ENCODE measurements at regions not wholly inside any gene's neighbourhood (a gene's known extent, or its start where the extent isn't known, plus 50 kb on each side); places are given as distances from the start of the nearest gene placed in this dataset.

GRCh38 chr14:25848601-25849000, 749.2 kb downstream of the NOVA1 start:
- Histone ChIP-seq H3K27ac (no peak overlapping the region), H3K4me1 (no peaks in the 10 kb centered on the region), H3K4me3 (no peak overlapping the region), H3K36me3 (no peaks in the 10 kb centered on the region), H3K27me3 (no peaks in the 10 kb centered on the region), H3K9me3 (no peaks in the 10 kb centered on the region)
- no peak for ATAC-seq
- TF ChIP-seq CTCF (IDR thresholded peaks at IDR 0.05) (no peak), EP300 (IDR thresholded peaks at IDR 0.05) (no peak), POLR2AphosphoS5 (IDR thresholded peaks at IDR 0.05) (no peak), POLR2A (IDR thresholded peaks at IDR 0.05) (no peak)
- WGBS, 2 donors (ENCODE audit: low coverage in 1 of 2), result 57 to 90% methylated on average over 2 of the region's 2 CpGs

- H3K4me1 ChIP-seq, result no peaks in the 10 kb centered on the region
- ATAC-seq, result no peak
- H3K27ac ChIP-seq, result no peak overlapping the region
- TF ChIP-seq POLR2AphosphoS5 (IDR thresholded peaks at IDR 0.05) (no peak), POLR2A (IDR thresholded peaks at IDR 0.05) (no peak), CTCF (IDR thresholded peaks at IDR 0.05) (no peak), EP300 (IDR thresholded peaks at IDR 0.05) (no peak)
- no peaks in the 10 kb centered on the region for H3K36me3 ChIP-seq
- H3K9me3 ChIP-seq, result no peaks in the 10 kb centered on the region
- H3K4me3 ChIP-seq, result no peak overlapping the region
- WGBS, 2 donors (ENCODE audit: low coverage in 1 of 2), result 100% methylated on average over 1 of the region's 5 CpGs; no CpG with 5 or more reads in 1 of the 2 donors
- no peaks in the 10 kb centered on the region for H3K27me3 ChIP-seq
Measured at GRCh38 chr14:25846246-25846645, 751.6 kb downstream of the NOVA1 start.

GRCh38 chr14:25843481-25844470, 754.1 kb downstream of the NOVA1 start:
- H3K4me1 ChIP-seq, result no peaks in the 10 kb centered on the region
- H3K27me3 ChIP-seq, result no peaks in the 10 kb centered on the region
- no peak overlapping the region for H3K27ac ChIP-seq
- TF ChIP-seq EP300 (IDR thresholded peaks at IDR 0.05) (no peak), POLR2AphosphoS5 (IDR thresholded peaks at IDR 0.05) (no peak), CTCF (IDR thresholded peaks at IDR 0.05) (no peak), POLR2A (IDR thresholded peaks at IDR 0.05) (no peak)
- no peak overlapping the region for H3K4me3 ChIP-seq
- WGBS, 2 donors (ENCODE audit: low coverage in 1 of 2), result 70 to 72% methylated on average over 5 of the region's 5 CpGs
- H3K36me3 ChIP-seq, result no peaks in the 10 kb centered on the region
- ATAC-seq, result no peak
- no peaks in the 10 kb centered on the region for H3K9me3 ChIP-seq

- TF ChIP-seq POLR2AphosphoS5 (IDR thresholded peaks at IDR 0.05) (no peak), CTCF (IDR thresholded peaks at IDR 0.05) (no peak), POLR2A (IDR thresholded peaks at IDR 0.05) (no peak), EP300 (IDR thresholded peaks at IDR 0.05) (no peak)
- no peak for ATAC-seq
Measured at GRCh38 chr14:25841226-25841625, 756.6 kb downstream of the NOVA1 start.

GRCh38 chr14:25837551-25837965, 760.3 kb downstream of the NOVA1 start:
- H3K4me1 ChIP-seq, result no peaks in the 10 kb centered on the region
- 39 to 68% methylated on average over 3 of the region's 3 CpGs for whole genome bisulfite sequencing, 2 donors (ENCODE audit: low coverage in 1 of 2)
- no peak for TF ChIP-seq POLR2AphosphoS5 (IDR thresholded peaks at IDR 0.05)
- no peak for TF ChIP-seq POLR2A (IDR thresholded peaks at IDR 0.05)
- TF ChIP-seq CTCF (IDR thresholded peaks at IDR 0.05), result no peak
- no peak for TF ChIP-seq EP300 (IDR thresholded peaks at IDR 0.05)

More at GRCh38 chr14:25841226-25841625, 756.6 kb downstream of the NOVA1 start:
- no peaks in the 10 kb centered on the region for H3K36me3 ChIP-seq
- H3K9me3 ChIP-seq, result no peaks in the 10 kb centered on the region
- H3K27me3 ChIP-seq, result no peaks in the 10 kb centered on the region
- 53 to 75% methylated on average over 2 of the region's 2 CpGs for WGBS, 2 donors (ENCODE audit: low coverage in 1 of 2)
- no peak overlapping the region for H3K4me3 ChIP-seq
- H3K27ac ChIP-seq, result no peak overlapping the region
- H3K4me1 ChIP-seq, result no peaks in the 10 kb centered on the region

More at GRCh38 chr14:25837551-25837965, 760.3 kb downstream of the NOVA1 start:
- H3K4me3 ChIP-seq, result no peak overlapping the region
- H3K27me3 ChIP-seq, result no peaks in the 10 kb centered on the region
- H3K36me3 ChIP-seq, result no peaks in the 10 kb centered on the region
- no peaks in the 10 kb centered on the region for H3K9me3 ChIP-seq
- ATAC-seq, result no peak
- H3K27ac ChIP-seq, result no peak overlapping the region

All from gastroesophageal sphincter (tissue), 4 donors.